IMR-90 (cell line): ENCODE measurements at regions not wholly inside any gene's neighbourhood (a gene's known extent, or its start where the extent isn't known, plus 50 kb on each side); places are given as distances from the start of the nearest gene placed in this dataset.

Experiments
- ATAC-seq: fragments of 200-7000 bp; cut with Tn5 transposase; 2 replicates; pipeline ENCODE4 v1.9.1; 2020; ENCODE audit warnings: low read depth, mild to moderate bottlenecking, moderate library complexity
- BruUV-seq: library from RNA; stranded (reverse); fragments of 400-500 nt; replicated peaks from 2 replicates; lab custom pipeline; 2021; lab: Mats Ljungman, UMichigan
- CTCF ChIA-PET: fragments of 300-600 bp; formaldehyde crosslinking; extraction: SDS; loops from one replicate; lab custom pipeline; 2021; ENCODE audit warnings: antibody characterized with exemption; lab: Yijun Ruan, JAX
- POLR2A ChIA-PET: fragments of 300-600 bp; sonication (Branson Sonifier 250); formaldehyde crosslinking; loops from one replicate; lab custom pipeline; 2022; ENCODE audit warnings: antibody characterized with exemption; ENCODE audit not compliant: unreplicated experiment; lab: Charles Lee
- DNase-seq: peaks from one replicate; pipeline ENCODE4 v3.0.0; 2013
- H2AFZ ChIP-seq: replicated peaks from 2 replicates; pipeline ENCODE3; 2013; ENCODE audit warnings: low read length, mild to moderate bottlenecking; ENCODE audit not compliant: poor library complexity
- H2AK5ac ChIP-seq: 2 replicates; pipeline ENCODE4 v1.6.1; 2013; ENCODE audit warnings: low read depth, low read length, inconsistent platforms
- H2AK9ac ChIP-seq: replicated peaks from 2 replicates; pipeline ENCODE3; 2013; ENCODE audit warnings: mild to moderate bottlenecking, low read depth, low read length, moderate library complexity; ENCODE audit not compliant: poor library complexity
- H2BK120ac ChIP-seq: 2 replicates; pipeline ENCODE4 v1.6.1; 2013; ENCODE audit warnings: low read depth, low read length, inconsistent platforms
- H2BK15ac ChIP-seq: 3 replicates; pipeline ENCODE4 v1.6.1; 2013; ENCODE audit warnings: low read depth, low read length, inconsistent platforms
- H2BK20ac ChIP-seq: 2 replicates; pipeline ENCODE4 v1.6.1; 2013; ENCODE audit warnings: low read depth, mild to moderate bottlenecking, inconsistent platforms, low read length, moderate library complexity
- H2BK5ac ChIP-seq: 2 replicates; pipeline ENCODE4 v1.6.1; 2013; ENCODE audit warnings: mild to moderate bottlenecking, low read depth, low read length, inconsistent platforms; ENCODE audit not compliant: poor library complexity, severe bottlenecking
- H3K14ac ChIP-seq: replicated peaks from 2 replicates; pipeline ENCODE4 v1.6.1; 2013; ENCODE audit warnings: low read depth, low read length, inconsistent platforms
- H3K18ac ChIP-seq: 2 replicates; pipeline ENCODE4 v1.6.1; 2013; ENCODE audit warnings: low read depth, low read length, control low read depth
- H3K23ac ChIP-seq: 2 replicates; pipeline ENCODE4 v1.6.1; 2013; ENCODE audit warnings: low read depth, low read length, inconsistent platforms
- H3K27ac ChIP-seq: 2 replicates; pipeline ENCODE4 v1.5.1; 2013; ENCODE audit warnings: mild to moderate bottlenecking, control low read depth, low read length; ENCODE audit not compliant: insufficient read depth
- H3K27me3 ChIP-seq: 2 replicates; pipeline ENCODE4 v1.6.1; 2013; ENCODE audit warnings: low read length; ENCODE audit not compliant: control insufficient read depth, insufficient read depth
- H3K36me3 ChIP-seq: 2 replicates; pipeline ENCODE4 v1.6.1; 2013; ENCODE audit warnings: low read length, mixed read lengths; ENCODE audit not compliant: control insufficient read depth, insufficient read depth
- H3K4ac ChIP-seq: 2 replicates; pipeline ENCODE4 v1.6.1; 2013; ENCODE audit warnings: low read depth, low read length, inconsistent platforms
- H3K4me1 ChIP-seq: 2 replicates; pipeline ENCODE4 v1.6.1; 2013; ENCODE audit warnings: low read length, mixed read lengths; ENCODE audit not compliant: control insufficient read depth, insufficient read depth
- H3K4me2 ChIP-seq: 2 replicates; pipeline ENCODE4 v1.6.1; 2013; ENCODE audit warnings: low read depth, mild to moderate bottlenecking, control low read depth, low read length, moderate library complexity
- H3K4me3 ChIP-seq: 2 replicates; pipeline ENCODE4 v1.5.1; 2013; ENCODE audit warnings: low read depth, mild to moderate bottlenecking, control low read depth, low read length, moderate library complexity; ENCODE audit not compliant: insufficient read depth
- H3K56ac ChIP-seq: 2 replicates; pipeline ENCODE4 v1.6.1; 2013; ENCODE audit warnings: low read length, inconsistent platforms; ENCODE audit not compliant: insufficient read depth; ENCODE audit errors: extremely low read depth
- H3K79me1 ChIP-seq, 2 experiments: 2 replicates each; pipeline ENCODE4 v1.6.1; 2013; ENCODE audit warnings: low read length in 2 of 2, inconsistent platforms in 1 of 2, low read depth in 1 of 2
- H3K9ac ChIP-seq: 2 replicates; pipeline ENCODE4 v1.6.1; 2013; ENCODE audit warnings: low read depth, low read length, control low read depth
- H3K9me1 ChIP-seq: 2 replicates; pipeline ENCODE4 v1.6.1; 2013; ENCODE audit warnings: low read length, inconsistent platforms; ENCODE audit not compliant: insufficient read depth
- H3K9me3 ChIP-seq: 2 replicates; pipeline ENCODE4 v1.6.1; 2013; ENCODE audit warnings: low read length; ENCODE audit not compliant: control insufficient read depth, insufficient read depth
- H4K20me1 ChIP-seq: 2 replicates; pipeline ENCODE4 v1.6.1; 2013; ENCODE audit warnings: low read length, inconsistent platforms; ENCODE audit not compliant: insufficient read depth
- H4K5ac ChIP-seq: 2 replicates; pipeline ENCODE4 v1.6.1; 2013; ENCODE audit warnings: mild to moderate bottlenecking, low read depth, low read length, control low read depth
- H4K8ac ChIP-seq, 2 experiments: 2 replicates each; pipeline ENCODE4 v1.6.1; 2013; ENCODE audit warnings: low read depth in 2 of 2, low read length in 2 of 2, control low read depth in 1 of 2, inconsistent platforms in 1 of 2
- H4K91ac ChIP-seq: 2 replicates; pipeline ENCODE4 v1.6.1; 2013; ENCODE audit warnings: low read depth, low read length, inconsistent platforms; ENCODE audit not compliant: insufficient read depth
- BHLHE40 ChIP-seq: fragments of 150-350 bp; IDR thresholded peaks from 2 replicates; pipeline ENCODE4 v1.6.1; 2016; ENCODE audit warnings: mild to moderate bottlenecking, low read depth, low read length
- CHD1 ChIP-seq: IDR thresholded peaks from 2 replicates; pipeline ENCODE4 v1.6.1; 2012; ENCODE audit warnings: low read depth, low read length, improper control_type of control experiment
- ELK1 ChIP-seq: fragments of 150-350 bp; IDR thresholded peaks from 2 replicates; pipeline ENCODE4 v1.6.1; 2016; ENCODE audit warnings: low read depth, mild to moderate bottlenecking, low read length, moderate library complexity, borderline replicate concordance
- FOS ChIP-seq: fragments of 150-350 bp; IDR thresholded peaks from 2 replicates; pipeline ENCODE4 v1.6.1; 2016; ENCODE audit warnings: low read depth, low read length
- MAFK ChIP-seq: IDR thresholded peaks from 2 replicates; pipeline ENCODE4 v1.6.1; 2012; ENCODE audit warnings: low read depth, low read length, improper control_type of control experiment
- MAZ ChIP-seq: IDR thresholded peaks from 2 replicates; pipeline ENCODE4 v1.6.1; 2012; ENCODE audit warnings: low read depth, mild to moderate bottlenecking, low read length, improper control_type of control experiment, moderate library complexity, borderline replicate concordance
- POLR2A ChIP-seq: IDR thresholded peaks from 2 replicates; pipeline ENCODE4 v1.6.1; 2012; ENCODE audit warnings: mild to moderate bottlenecking, low read depth, low read length
- RAD21 ChIP-seq: IDR thresholded peaks from 2 replicates; pipeline ENCODE4 v1.6.1; 2012; ENCODE audit warnings: low read length, improper control_type of control experiment
- RCOR1 ChIP-seq: IDR thresholded peaks from 2 replicates; pipeline ENCODE4 v1.6.1; 2012; ENCODE audit warnings: mild to moderate bottlenecking, low read length, improper control_type of control experiment; ENCODE audit not compliant: insufficient replicate concordance
- RFX5 ChIP-seq: IDR thresholded peaks from 2 replicates; pipeline ENCODE4 v1.8.0; 2012; ENCODE audit warnings: low read depth, mild to moderate bottlenecking, low read length, moderate library complexity
- SMC3 ChIP-seq: fragments of 150-350 bp; IDR thresholded peaks from 2 replicates; pipeline ENCODE4 v1.6.1; 2016; ENCODE audit warnings: low read depth, mild to moderate bottlenecking, antibody characterized with exemption, low read length, moderate library complexity
- WGBS, 2 experiments: methylation state at CpG; one replicate each; pipeline versions ENCODE4 v1.1.5 to v1.1.7; 2013; ENCODE audit warnings: missing lambda C conversion rate in 2 of 2; ENCODE audit not compliant: insufficient read length in 1 of 2; ENCODE audit errors: extremely low coverage in 2 of 2; 5-methylcytosine and 5-hydroxymethylcytosine counted together
- dilution Hi-C: fragments of 300-500 bp; cut with HindIII; formaldehyde crosslinking; loops from one replicate; pipeline ENCODE4 v1.14.3; 2018; ENCODE audit warnings: low sequenced_read_pairs; ENCODE audit not compliant: unreplicated experiment
- in situ Hi-C: fragments of 300-500 bp; cut with MboI; formaldehyde crosslinking; loops from 3 replicates; pipeline ENCODE4 v1.14.3; 2019; ENCODE audit warnings: low sequenced_read_pairs, inconsistent platforms, mixed read lengths
- intact Hi-C: fragments of 100-400 bp; cut with micrococcal nuclease; formaldehyde crosslinking; loops from 2 replicates; pipeline ENCODE4 v1.10.0; 2022
- TF ChIP-seq, protein P1 (sequence below): fragments of 150-350 bp; IDR thresholded peaks from 2 replicates; pipeline ENCODE4 v1.6.1; 2017; ENCODE audit warnings: mild to moderate bottlenecking, antibody characterized with exemption, low read length, low read depth

GRCh38 chr11:110894224-110894623, 182.0 kb upstream of the ARHGAP20 start:
- TF ChIP-seq MAFK: no peak
- TF ChIP-seq MAZ: no peak
- no peak for TF ChIP-seq CHD1
- no peak for TF ChIP-seq RAD21
- no peak for TF ChIP-seq RFX5
- TF ChIP-seq RCOR1: no peak
- TF ChIP-seq POLR2A: no peak
- TF ChIP-seq, protein P1, sequence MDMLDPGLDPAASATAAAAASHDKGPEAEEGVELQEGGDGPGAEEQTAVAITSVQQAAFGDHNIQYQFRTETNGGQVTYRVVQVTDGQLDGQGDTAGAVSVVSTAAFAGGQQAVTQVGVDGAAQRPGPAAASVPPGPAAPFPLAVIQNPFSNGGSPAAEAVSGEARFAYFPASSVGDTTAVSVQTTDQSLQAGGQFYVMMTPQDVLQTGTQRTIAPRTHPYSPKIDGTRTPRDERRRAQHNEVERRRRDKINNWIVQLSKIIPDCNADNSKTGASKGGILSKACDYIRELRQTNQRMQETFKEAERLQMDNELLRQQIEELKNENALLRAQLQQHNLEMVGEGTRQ: no peak
- no peak for TF ChIP-seq ELK1
- TF ChIP-seq BHLHE40: no peak
- TF ChIP-seq SMC3: no peak
- TF ChIP-seq FOS: no peak
- Histone ChIP-seq H3K27me3 (no peaks in the 10 kb centered on the region), H2AK9ac (no peak overlapping the region), H3K4me3 (no peak overlapping the region), H4K5ac (no peak overlapping the region), H3K9ac (no peak overlapping the region), H2BK5ac (no peak overlapping the region), H2AFZ (no peak overlapping the region), H3K18ac (no peak overlapping the region), H3K4me2 (no peak overlapping the region), H3K9me1 (peaks cover 2% of the 10 kb centered on the region), H3K79me1 (no peaks in the 10 kb centered on the region), H3K56ac (no peak overlapping the region), H2BK20ac (no peak overlapping the region), H2BK120ac (no peak overlapping the region), H4K8ac (no peak overlapping the region), H3K27ac (no peak overlapping the region), H3K36me3 (no peaks in the 10 kb centered on the region), H3K4ac (no peak overlapping the region), H3K14ac (no peak overlapping the region), H3K9me3 (no peaks in the 10 kb centered on the region), H4K91ac (no peak overlapping the region), H3K4me1 (peaks cover 10% of the 10 kb centered on the region), H2BK15ac (no peak overlapping the region), H4K20me1 (no peaks in the 10 kb centered on the region), H3K23ac (no peak overlapping the region), H2AK5ac (peak overlapping the region; percentile 15; the same call in 1 of the 2 replicates)
- dilution Hi-C loops (no loop called here), intact Hi-C loops (no loop called here), in situ Hi-C loops (no loop called here)
- ChIA-PET CTCF (interaction anchor here (0.6 kb wide), 2 partner anchors 10 to 19 kb away, joined by 3 to 4 read pairs; no protein-coding TSS in a partner anchor), POLR2A (no interaction called here)
- BruUV-seq: no TSS peak
- no CpG with 5 or more reads among the region's 4 CpGs for WGBS, 2 experiments
- ATAC-seq (no peak), DNase-seq (no peak)
